ENCODE measurements at regions not wholly inside any gene's neighbourhood (a gene's known extent, or its start where the extent isn't known, plus 50 kb on each side); places are given as distances from the start of the nearest gene placed in this dataset.

DNA sequence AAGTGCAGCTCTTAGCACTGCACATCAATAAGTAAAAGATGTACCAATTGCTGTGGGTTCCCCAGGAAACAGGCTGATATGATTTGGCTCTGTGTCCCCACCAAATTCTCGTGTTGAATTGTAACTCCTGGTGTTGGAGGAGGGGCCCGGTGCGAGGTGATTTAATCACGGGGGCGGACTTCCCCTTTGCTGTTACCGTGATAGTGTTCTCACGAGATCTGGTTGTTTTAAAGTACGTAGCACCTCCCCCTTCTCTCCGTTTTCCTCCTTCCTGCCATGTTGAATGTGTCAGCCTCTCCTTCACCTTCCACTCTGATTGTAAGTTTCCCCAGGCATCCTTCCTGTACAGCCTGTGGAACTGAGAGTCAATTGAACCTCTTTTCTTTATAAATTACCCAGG, 93.2 kb upstream of the ACTBL2 start:
- TF ChIP-seq GATA2 (IDR thresholded peaks at IDR 0.05; ENCODE audit: low read depth, low read length) (no peak), GATA3 (IDR thresholded peaks at IDR 0.05; ENCODE audit: low read depth, low read length) (no peak)
